ENCODE measurements at regions not wholly inside any gene's neighbourhood (a gene's known extent, or its start where the extent isn't known, plus 50 kb on each side); places are given as distances from the start of the nearest gene placed in this dataset.

GRCh38 chr1:243962541-243962940 lies 88.5 kb upstream of the ZBTB18 start:
- TF ChIP-seq ZFP3 (CRISPR knock-in tag; IDR thresholded peaks at IDR 0.05) (no peak), GLIS3 (CRISPR knock-in tag; IDR thresholded peaks at IDR 0.05) (no peak), ZNF70 (CRISPR knock-in tag; IDR thresholded peaks at IDR 0.05) (no peak), CREB5 (CRISPR knock-in tag; IDR thresholded peaks at IDR 0.05; ENCODE audit: low read depth) (no peak), OSR1 (CRISPR knock-in tag; IDR thresholded peaks at IDR 0.05) (no peak), ZNF565 (CRISPR knock-in tag; conservative IDR thresholded peaks at IDR 0.05; ENCODE audit: low read depth) (no peak)
- ATAC-seq: no peak

DNA sequence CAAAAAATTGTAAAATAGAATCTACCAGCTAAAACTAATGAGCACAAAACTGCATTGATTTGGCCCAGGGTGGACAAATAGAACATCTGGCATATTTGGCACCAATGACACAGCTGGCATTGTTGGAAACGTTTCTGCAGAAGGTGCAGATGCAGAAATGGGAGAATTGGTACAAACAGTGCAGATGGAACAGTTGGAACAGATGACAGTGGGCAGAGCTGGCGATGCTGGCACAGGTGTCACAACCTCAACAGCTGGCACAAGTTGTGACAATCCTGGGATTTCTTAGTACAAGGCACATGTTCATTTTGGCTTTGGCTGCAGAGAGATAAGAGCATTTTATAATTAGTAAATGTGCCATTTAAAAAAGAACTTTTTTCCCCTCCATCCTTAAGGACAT lies 91.1 kb upstream of the ZBTB18 start:
- ATAC-seq: no peak
- no peak for TF ChIP-seq PPARA (CRISPR knock-in tag; IDR thresholded peaks at IDR 0.05; ENCODE audit: borderline replicate concordance)
- TF ChIP-seq CSRNP3 (CRISPR knock-in tag; IDR thresholded peaks at IDR 0.05): no peak
- TF ChIP-seq TOX (CRISPR knock-in tag; IDR thresholded peaks at IDR 0.05; ENCODE audit: borderline replicate concordance): no peak
- TF ChIP-seq OSR1 (CRISPR knock-in tag; IDR thresholded peaks at IDR 0.05): no peak
- TF ChIP-seq ZFP30 (CRISPR knock-in tag; IDR thresholded peaks at IDR 0.05): no peak
- TF ChIP-seq, protein P1, sequence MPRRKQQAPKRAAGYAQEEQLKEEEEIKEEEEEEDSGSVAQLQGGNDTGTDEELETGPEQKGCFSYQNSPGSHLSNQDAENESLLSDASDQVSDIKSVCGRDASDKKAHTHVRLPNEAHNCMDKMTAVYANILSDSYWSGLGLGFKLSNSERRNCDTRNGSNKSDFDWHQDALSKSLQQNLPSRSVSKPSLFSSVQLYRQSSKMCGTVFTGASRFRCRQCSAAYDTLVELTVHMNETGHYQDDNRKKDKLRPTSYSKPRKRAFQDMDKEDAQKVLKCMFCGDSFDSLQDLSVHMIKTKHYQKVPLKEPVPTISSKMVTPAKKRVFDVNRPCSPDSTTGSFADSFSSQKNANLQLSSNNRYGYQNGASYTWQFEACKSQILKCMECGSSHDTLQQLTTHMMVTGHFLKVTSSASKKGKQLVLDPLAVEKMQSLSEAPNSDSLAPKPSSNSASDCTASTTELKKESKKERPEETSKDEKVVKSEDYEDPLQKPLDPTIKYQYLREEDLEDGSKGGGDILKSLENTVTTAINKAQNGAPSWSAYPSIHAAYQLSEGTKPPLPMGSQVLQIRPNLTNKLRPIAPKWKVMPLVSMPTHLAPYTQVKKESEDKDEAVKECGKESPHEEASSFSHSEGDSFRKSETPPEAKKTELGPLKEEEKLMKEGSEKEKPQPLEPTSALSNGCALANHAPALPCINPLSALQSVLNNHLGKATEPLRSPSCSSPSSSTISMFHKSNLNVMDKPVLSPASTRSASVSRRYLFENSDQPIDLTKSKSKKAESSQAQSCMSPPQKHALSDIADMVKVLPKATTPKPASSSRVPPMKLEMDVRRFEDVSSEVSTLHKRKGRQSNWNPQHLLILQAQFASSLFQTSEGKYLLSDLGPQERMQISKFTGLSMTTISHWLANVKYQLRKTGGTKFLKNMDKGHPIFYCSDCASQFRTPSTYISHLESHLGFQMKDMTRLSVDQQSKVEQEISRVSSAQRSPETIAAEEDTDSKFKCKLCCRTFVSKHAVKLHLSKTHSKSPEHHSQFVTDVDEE (CRISPR knock-in tag; IDR thresholded peaks at IDR 0.05): no peak
- TF ChIP-seq ZNF8 (CRISPR knock-in tag; IDR thresholded peaks at IDR 0.05): no peak
- no peak for TF ChIP-seq ESRRG (CRISPR knock-in tag; IDR thresholded peaks at IDR 0.05)
- TF ChIP-seq ISL1 (CRISPR knock-in tag; IDR thresholded peaks at IDR 0.05): no peak
- no peak for TF ChIP-seq ZNF565 (CRISPR knock-in tag; conservative IDR thresholded peaks at IDR 0.05; ENCODE audit: low read depth)
- TF ChIP-seq GLIS3 (CRISPR knock-in tag; IDR thresholded peaks at IDR 0.05): no peak
- no peak for TF ChIP-seq CSDC2 (CRISPR knock-in tag; IDR thresholded peaks at IDR 0.05)
- TF ChIP-seq BACH2 (CRISPR knock-in tag; IDR thresholded peaks at IDR 0.05; ENCODE audit: borderline replicate concordance): no peak
- TF ChIP-seq SNAI2 (CRISPR knock-in tag; IDR thresholded peaks at IDR 0.05): no peak
- no peak for TF ChIP-seq ZNF70 (CRISPR knock-in tag; IDR thresholded peaks at IDR 0.05)
- no peak for TF ChIP-seq ZFP3 (CRISPR knock-in tag; IDR thresholded peaks at IDR 0.05)
- TF ChIP-seq, protein P2, sequence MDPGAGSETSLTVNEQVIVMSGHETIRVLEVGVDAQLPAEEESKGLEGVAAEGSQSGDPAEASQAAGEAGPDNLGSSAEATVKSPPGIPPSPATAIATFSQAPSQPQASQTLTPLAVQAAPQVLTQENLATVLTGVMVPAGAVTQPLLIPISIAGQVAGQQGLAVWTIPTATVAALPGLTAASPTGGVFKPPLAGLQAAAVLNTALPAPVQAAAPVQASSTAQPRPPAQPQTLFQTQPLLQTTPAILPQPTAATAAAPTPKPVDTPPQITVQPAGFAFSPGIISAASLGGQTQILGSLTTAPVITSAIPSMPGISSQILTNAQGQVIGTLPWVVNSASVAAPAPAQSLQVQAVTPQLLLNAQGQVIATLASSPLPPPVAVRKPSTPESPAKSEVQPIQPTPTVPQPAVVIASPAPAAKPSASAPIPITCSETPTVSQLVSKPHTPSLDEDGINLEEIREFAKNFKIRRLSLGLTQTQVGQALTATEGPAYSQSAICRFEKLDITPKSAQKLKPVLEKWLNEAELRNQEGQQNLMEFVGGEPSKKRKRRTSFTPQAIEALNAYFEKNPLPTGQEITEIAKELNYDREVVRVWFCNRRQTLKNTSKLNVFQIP (CRISPR knock-in tag; IDR thresholded peaks at IDR 0.05; ENCODE audit: borderline replicate concordance, low read depth): no peak

- ATAC-seq: no peak
- no peak for TF ChIP-seq PATZ1 (CRISPR knock-in tag; IDR thresholded peaks at IDR 0.05; ENCODE audit: borderline replicate concordance)
- TF ChIP-seq ESRRG (CRISPR knock-in tag; IDR thresholded peaks at IDR 0.05): no peak
- no peak for TF ChIP-seq CREB5 (CRISPR knock-in tag; IDR thresholded peaks at IDR 0.05; ENCODE audit: low read depth)
- TF ChIP-seq CSDC2 (CRISPR knock-in tag; IDR thresholded peaks at IDR 0.05): no peak
- TF ChIP-seq ZFP30 (CRISPR knock-in tag; IDR thresholded peaks at IDR 0.05): no peak
- no peak for TF ChIP-seq PPARA (CRISPR knock-in tag; IDR thresholded peaks at IDR 0.05; ENCODE audit: borderline replicate concordance)
- TF ChIP-seq, protein P1 (CRISPR knock-in tag; IDR thresholded peaks at IDR 0.05): no peak
- no peak for TF ChIP-seq ARNTL (CRISPR knock-in tag; IDR thresholded peaks at IDR 0.05; ENCODE audit: borderline replicate concordance, low read depth)
- TF ChIP-seq SNAI2 (CRISPR knock-in tag; IDR thresholded peaks at IDR 0.05): no peak
- TF ChIP-seq ZNF565 (CRISPR knock-in tag; conservative IDR thresholded peaks at IDR 0.05; ENCODE audit: low read depth): no peak
- TF ChIP-seq CSRNP3 (CRISPR knock-in tag; IDR thresholded peaks at IDR 0.05): no peak
These were observed 93.9 kb upstream of the ZBTB18 start for GRCh38 chr1:243957141-243957540.

All from SK-N-SH treated with all-trans-retinoic acid at 6 μM for 48 hours (cell line).